ENCODE measurements at regions not wholly inside any gene's neighbourhood (a gene's known extent, or its start where the extent isn't known, plus 50 kb on each side); places are given as distances from the start of the nearest gene placed in this dataset.

DNA sequence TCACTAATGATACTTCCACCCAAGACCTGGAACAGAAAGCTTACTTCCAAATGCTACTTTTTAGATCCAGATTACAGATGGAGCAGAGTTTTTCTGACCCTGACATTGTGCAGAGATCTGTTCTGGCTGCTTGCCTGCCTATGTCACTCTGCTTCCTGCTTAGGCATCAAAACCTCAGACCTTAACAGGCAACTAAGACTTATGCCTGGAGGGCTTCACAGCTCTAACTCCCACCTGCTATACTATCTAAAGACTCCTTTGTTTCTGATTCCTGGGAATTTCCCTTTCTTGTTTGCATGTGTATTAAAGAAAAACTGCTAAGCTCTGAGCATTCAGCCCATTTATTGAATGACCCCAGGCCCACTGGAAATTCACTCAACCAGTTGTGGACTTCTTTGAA is 157.4 kb upstream of the NPHP3 start:
- Histone ChIP-seq H3K9me2 (ENCODE audit: insufficient read depth) (no peaks in the 10 kb centered on the region), H3K9ac (ENCODE audit: low read length) (no peak overlapping the region), H3K4me3 (replicated peaks in 1 of 2; ENCODE audit: low read depth in 1 of 2, low read length in 2 of 2) (no peak overlapping the region), H3K9me3 (ENCODE audit: control insufficient read depth in 1 of 2, insufficient read depth in 1 of 2, low read depth in 1 of 2, low read length in 2 of 2) (no peaks in the 10 kb centered on the region), H3K79me2 (ENCODE audit: insufficient read depth, low read length) (no peaks in the 10 kb centered on the region), H2AFZ (ENCODE audit: low read depth, low read length, poor library complexity, severe bottlenecking) (no peak overlapping the region), H3K36me3 (ENCODE audit: control insufficient read depth in 1 of 2, insufficient read depth in 2 of 2, low read length in 2 of 2) (no peaks in the 10 kb centered on the region), H4K20me1 (ENCODE audit: insufficient read depth) (no peaks in the 10 kb centered on the region), H3K4me2 (ENCODE audit: low read length) (no peak overlapping the region), H3K27ac (ENCODE audit: low read depth, low read length) (no peak overlapping the region), H3K4me1 (ENCODE audit: control insufficient read depth in 1 of 2, insufficient read depth in 2 of 2, low read length in 2 of 2) (no peaks in the 10 kb centered on the region), H3K27me3 (ENCODE audit: insufficient read depth, low read length) (peaks cover 13% of the 10 kb centered on the region)
- no peak for DNase-seq (ENCODE audit: low read depth, low spot score)
- TF ChIP-seq, protein P1, sequence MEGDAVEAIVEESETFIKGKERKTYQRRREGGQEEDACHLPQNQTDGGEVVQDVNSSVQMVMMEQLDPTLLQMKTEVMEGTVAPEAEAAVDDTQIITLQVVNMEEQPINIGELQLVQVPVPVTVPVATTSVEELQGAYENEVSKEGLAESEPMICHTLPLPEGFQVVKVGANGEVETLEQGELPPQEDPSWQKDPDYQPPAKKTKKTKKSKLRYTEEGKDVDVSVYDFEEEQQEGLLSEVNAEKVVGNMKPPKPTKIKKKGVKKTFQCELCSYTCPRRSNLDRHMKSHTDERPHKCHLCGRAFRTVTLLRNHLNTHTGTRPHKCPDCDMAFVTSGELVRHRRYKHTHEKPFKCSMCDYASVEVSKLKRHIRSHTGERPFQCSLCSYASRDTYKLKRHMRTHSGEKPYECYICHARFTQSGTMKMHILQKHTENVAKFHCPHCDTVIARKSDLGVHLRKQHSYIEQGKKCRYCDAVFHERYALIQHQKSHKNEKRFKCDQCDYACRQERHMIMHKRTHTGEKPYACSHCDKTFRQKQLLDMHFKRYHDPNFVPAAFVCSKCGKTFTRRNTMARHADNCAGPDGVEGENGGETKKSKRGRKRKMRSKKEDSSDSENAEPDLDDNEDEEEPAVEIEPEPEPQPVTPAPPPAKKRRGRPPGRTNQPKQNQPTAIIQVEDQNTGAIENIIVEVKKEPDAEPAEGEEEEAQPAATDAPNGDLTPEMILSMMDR (IDR thresholded peaks at IDR 0.05 in 2 of 3, conservative IDR thresholded peaks at IDR 0.05 in 1 of 3; ENCODE audit: borderline replicate concordance in 1 of 3, insufficient read depth in 1 of 3, low read depth in 2 of 3, low read length in 2 of 3), result no peak
- TF ChIP-seq ZBTB33 (IDR thresholded peaks at IDR 0.05; ENCODE audit: extremely low read depth, insufficient replicate concordance, low read length) (no peak), JUND (IDR thresholded peaks at IDR 0.05) (no peak), ZFX (IDR thresholded peaks at IDR 0.05) (no peak), CBX3 (IDR thresholded peaks at IDR 0.05; ENCODE audit: low read depth) (no peak), SIN3A (IDR thresholded peaks at IDR 0.05; ENCODE audit: low read depth) (no peak), POLR2A (IDR thresholded peaks at IDR 0.05; ENCODE audit: borderline replicate concordance, extremely low read depth, insufficient read depth, insufficient read length) (no peak), EGR1 (IDR thresholded peaks at IDR 0.05; ENCODE audit: low read depth) (no peak), SRF (IDR thresholded peaks at IDR 0.05; ENCODE audit: low read depth) (no peak), ZNF274 (IDR thresholded peaks at IDR 0.05; ENCODE audit: low read depth, low read length) (no peak), SP1 (IDR thresholded peaks at IDR 0.05; ENCODE audit: low read depth) (no peak), RAD21 (IDR thresholded peaks at IDR 0.05; ENCODE audit: low read depth) (no peak), CEBPB (IDR thresholded peaks at IDR 0.05; ENCODE audit: low read depth) (no peak), ELF1 (IDR thresholded peaks at IDR 0.05; ENCODE audit: borderline replicate concordance, low read depth) (no peak)
- TF ChIP-seq, protein P2, sequence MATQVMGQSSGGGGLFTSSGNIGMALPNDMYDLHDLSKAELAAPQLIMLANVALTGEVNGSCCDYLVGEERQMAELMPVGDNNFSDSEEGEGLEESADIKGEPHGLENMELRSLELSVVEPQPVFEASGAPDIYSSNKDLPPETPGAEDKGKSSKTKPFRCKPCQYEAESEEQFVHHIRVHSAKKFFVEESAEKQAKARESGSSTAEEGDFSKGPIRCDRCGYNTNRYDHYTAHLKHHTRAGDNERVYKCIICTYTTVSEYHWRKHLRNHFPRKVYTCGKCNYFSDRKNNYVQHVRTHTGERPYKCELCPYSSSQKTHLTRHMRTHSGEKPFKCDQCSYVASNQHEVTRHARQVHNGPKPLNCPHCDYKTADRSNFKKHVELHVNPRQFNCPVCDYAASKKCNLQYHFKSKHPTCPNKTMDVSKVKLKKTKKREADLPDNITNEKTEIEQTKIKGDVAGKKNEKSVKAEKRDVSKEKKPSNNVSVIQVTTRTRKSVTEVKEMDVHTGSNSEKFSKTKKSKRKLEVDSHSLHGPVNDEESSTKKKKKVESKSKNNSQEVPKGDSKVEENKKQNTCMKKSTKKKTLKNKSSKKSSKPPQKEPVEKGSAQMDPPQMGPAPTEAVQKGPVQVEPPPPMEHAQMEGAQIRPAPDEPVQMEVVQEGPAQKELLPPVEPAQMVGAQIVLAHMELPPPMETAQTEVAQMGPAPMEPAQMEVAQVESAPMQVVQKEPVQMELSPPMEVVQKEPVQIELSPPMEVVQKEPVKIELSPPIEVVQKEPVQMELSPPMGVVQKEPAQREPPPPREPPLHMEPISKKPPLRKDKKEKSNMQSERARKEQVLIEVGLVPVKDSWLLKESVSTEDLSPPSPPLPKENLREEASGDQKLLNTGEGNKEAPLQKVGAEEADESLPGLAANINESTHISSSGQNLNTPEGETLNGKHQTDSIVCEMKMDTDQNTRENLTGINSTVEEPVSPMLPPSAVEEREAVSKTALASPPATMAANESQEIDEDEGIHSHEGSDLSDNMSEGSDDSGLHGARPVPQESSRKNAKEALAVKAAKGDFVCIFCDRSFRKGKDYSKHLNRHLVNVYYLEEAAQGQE (IDR thresholded peaks at IDR 0.05; ENCODE audit: low read depth), result no peak
- TF ChIP-seq, protein P3, sequence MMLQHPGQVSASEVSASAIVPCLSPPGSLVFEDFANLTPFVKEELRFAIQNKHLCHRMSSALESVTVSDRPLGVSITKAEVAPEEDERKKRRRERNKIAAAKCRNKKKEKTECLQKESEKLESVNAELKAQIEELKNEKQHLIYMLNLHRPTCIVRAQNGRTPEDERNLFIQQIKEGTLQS (IDR thresholded peaks at IDR 0.05), result no peak
- no peak for ATAC-seq
- ChIA-PET RAD21 (ENCODE audit: low non-redundant PET in 1 of 2, low total read pairs in 2 of 2, uncharacterized antibody in 2 of 2, unreplicated experiment in 2 of 2) (no interaction called here), CTCF (no interaction called here), POLR2A (no interaction called here)
- intact Hi-C loops (cut with micrococcal nuclease), result no loop called here
- BruUV-seq (replicated peaks), result no TSS peak

Measured in HCT116 (cell line).